ENCODE measurements at regions not wholly inside any gene's neighbourhood (a gene's known extent, or its start where the extent isn't known, plus 50 kb on each side); places are given as distances from the start of the nearest gene placed in this dataset.
A peak's percentile ranks its signal among the peaks of the same experiment; 100 is the strongest.

DNA sequence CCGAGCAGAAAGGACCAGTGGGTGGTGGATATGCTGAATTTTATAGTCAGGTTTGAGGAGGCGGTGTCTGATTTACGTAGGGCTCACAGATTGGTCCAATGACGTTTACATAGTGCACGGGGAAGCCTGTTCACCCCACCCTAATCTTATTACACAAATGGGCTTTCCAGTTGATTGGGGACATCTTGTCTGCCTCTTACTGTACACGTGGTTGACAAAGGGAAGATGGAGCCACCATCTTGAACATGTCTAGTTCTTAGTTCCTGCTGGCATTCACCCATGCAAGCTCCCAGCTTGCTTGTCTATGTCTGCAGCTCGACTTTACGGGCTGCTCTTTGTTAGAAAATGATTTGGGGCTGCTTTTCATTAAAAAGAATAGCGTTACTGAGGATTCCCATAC is 332.0 kb upstream of the SLCO3A1 start:
- DNase-seq (ENCODE audit: low read depth): no peak

DNA sequence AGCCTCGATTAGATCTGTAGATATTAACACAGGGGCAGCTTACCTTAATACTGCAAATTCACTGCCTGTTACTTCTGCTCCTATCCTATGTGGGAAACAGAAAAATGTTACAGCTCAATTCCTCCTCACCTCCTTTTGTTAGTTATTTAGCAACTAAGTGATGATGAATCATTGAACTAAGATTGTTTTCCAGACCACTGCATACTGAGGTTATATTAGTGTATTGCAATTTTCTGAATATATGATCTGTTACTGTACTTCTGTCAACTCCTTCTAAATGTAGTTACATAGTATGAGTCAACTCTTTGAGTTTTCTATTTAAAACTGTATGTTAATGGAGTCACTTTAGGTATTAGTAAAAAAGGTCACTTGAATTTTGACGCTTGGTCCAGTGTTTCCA is 331.5 kb upstream of the SLCO3A1 start:
- peak; percentile 67 for DNase-seq (ENCODE audit: low read depth)

DNA sequence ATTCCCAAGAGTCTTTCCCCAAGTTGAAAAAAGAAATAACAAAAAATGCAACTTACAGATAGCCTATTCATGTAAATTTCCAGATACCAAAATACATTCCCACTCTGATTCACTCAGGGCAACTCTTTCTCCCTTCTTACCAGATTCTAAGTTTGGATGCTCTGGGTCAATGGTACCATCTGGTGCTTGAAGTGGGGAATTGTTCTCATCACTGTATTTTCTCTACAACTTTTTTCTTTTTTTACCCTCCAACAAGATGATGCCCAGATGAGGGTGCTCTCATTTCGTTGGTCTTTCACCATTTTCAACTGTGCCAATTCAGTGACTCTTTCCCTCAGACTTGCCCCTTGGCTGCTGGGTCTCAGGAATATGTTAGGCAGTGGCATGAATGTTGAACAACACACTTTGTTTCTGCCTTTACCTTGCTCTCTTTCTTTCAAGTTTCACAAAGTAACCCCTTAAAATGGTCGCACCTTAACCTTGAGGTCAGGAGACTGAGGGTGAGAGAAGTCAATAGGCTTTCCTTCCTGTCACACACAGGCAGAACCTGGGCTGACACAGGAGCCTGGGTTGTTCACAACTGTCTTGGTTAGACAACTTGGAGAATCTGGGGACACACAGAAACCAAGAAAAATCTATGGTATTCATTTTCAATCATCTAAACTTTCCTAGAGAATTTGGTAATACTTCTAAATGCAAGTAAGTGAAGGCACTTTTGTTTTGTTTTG is 330.7 kb upstream of the SLCO3A1 start:
- peak; percentile 22 for DNase-seq (ENCODE audit: low read depth)

DNA sequence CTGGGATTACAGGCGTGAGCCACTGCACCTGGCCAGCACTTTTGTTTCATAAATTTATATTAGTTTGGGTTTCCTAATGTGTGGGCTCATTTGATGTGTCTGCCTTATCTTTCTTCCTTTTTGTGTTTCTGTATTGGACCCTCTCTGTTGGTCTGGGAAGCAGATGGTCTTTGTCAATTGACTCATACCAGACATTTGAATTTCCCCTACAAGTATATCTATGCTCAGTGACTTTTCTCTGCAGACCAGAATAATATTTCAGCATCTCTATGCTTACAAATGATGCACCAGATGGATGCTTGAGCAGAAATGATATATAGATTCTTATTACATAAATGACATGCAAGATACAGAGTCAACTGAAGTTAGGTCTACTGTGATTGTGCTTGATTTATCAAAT is 329.9 kb upstream of the SLCO3A1 start:
- no peak for DNase-seq (ENCODE audit: low read depth)

DNA sequence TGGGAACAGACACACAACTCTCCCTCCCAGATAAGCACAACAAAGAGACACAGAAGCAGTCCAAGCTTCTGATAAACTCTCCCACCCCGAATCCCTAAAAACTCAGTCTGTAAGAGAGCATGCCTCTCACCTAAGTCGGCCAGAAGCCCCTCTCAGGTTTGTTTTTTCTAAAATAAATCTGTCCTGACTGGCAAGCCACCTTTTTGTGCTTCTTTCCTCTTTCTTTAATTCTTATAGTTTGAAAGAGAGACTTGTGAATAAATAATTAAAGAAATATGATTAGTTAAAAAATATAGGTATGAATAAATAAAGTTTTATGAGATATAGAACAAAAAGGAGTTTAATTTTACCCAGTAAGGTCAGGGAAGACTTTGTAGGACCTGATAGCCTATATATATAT is 329.0 kb upstream of the SLCO3A1 start:
- no peak for DNase-seq (ENCODE audit: low read depth)

DNA sequence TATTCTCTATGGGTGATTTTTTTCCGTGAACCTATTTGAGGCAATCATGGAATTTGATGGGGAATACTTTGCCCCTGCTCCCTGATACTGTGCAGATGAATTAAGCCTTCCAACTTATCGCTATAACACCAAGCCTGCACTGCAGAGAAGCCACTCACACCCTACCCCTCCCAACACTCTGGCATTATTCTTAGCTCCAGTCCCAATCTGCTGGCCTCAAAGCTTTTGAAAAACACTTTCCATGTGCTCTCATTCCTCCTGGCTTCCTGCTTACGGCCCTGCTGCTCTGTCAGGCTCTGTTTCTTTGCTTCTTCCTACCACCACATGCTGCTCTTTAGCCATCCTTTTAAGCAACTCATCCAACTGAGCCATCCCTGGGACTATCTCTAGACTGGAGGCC is 327.8 kb upstream of the SLCO3A1 start:
- DNase-seq (ENCODE audit: low read depth): no peak

DNA sequence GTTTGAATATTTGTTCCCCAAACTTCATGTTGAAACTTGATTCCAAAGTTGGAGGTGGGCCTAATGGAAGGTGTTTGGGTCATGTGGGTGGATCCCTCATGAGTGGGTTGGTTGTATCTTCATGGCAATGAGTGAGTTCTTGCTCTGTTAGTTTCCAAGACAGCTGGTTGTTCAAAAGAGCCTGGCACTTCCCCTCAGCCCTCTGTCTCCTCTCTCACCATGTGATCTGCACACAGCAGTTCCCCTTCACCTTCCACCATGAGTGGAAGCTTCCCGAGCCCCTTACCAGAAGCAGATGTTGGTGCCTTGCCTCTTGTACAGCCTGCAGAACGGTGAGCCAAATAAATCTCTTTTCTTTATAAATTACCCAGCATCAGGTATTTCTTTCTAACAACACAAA is 327.1 kb upstream of the SLCO3A1 start:
- DNase-seq (ENCODE audit: low read depth): no peak

DNA sequence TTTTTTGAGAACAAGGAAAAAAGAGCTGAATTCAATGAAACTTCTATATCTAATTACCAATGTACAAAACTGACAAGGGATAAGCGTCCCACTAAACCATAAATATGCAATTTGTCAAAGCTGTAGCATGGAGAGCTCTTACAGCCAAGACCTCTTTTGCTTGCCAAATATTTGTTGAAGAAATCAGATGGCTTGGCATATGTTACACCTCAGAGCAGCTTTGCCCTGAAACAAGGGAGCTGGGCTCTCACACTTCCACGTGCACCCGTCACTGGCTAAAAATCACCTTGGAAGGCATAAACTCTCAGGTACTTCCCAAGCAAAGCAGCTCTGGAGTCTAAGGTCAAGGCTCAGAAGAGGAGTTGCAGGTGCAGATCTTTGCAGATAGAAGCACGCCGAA is 324.7 kb upstream of the SLCO3A1 start:
- no peak for DNase-seq (ENCODE audit: low read depth)

DNA sequence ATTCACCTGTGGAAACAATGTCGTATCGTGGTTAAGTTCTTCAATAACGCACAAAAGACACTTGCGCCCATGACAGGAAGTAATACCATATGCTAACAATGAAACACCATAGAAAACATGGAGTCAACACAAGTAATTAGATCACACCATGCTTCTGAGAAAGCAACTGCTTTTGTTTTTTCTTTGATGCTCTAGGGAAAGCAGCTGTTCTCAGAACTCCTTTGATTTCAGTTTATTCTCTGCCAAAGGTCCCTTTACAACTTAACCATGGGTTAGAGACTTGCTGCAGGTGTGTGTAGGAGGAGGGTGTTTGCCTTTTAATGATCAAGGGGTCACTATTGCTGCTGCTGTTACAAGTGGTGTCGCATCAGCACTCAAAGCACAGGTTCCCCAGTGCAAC is 324.0 kb upstream of the SLCO3A1 start:
- no peak for DNase-seq (ENCODE audit: low read depth)

DNA sequence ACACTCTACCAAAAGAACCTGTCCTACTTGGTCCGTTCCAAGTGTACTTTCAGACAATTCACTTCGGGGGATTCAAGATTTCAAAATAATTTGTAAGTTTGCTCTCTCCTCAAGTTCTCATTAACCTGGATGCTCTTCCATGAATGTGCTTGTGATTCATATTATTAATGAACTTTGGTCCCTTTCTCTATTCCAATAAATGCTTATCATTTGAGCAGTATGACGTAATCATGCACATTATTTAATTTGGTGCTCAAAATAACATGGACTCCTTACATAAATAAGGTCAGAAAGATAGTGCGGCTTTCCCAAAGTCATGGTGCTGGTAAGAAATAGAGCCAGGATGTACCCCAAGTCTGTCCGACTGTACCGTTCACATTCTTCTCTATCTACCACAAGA is 323.2 kb upstream of the SLCO3A1 start:
- no peak for DNase-seq (ENCODE audit: low read depth)

DNA sequence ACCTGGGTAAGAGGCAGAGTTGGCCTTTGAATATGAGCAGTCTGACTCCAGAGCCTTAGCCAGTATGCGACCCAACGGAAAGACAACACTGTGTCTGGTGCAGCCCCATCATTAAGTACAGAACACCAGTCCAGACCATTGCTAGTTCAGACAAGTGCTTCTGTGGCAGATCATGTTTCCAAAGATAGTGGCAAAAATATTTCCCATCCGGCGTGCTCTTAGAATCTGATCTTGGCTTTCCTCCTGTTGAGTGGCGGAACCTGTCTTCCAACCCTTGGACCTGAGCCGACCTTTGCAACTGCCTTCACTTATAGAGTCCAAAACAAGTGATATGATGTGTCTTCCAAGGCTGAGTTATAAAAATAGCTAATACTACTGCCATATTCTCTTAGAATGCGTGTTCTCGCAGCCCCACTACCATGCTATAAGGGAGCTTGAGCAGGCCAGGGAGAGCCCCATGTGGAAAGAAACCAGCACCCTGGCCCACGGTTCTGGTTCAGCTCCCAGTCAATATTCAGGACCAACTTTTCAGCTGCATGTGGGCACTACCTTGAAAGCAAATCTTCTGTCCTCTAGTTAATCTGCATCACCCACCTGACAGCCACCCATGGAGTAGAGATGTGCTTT is 322.4 kb upstream of the SLCO3A1 start:
- DNase-seq (ENCODE audit: low read depth): no peak

DNA sequence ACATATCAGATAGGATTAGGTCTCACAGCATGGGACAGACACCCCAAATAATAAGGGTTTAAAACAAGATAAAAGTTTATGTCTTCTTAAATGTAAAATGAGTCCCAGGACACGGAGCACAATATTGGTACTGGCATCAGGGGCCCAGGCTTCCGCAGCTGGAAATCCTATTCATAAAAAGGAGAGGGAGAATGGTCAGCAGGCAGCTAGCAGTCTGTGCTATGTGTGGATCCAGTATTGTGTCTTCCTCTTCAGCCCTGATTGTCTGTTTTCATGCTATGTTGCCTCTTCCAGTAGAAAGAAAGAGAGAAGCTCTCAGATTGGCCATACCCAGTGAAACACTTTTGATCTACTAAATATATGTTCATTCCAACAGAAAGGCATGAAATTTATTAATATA is 319.3 kb upstream of the SLCO3A1 start:
- DNase-seq (ENCODE audit: low read depth): no peak

DNA sequence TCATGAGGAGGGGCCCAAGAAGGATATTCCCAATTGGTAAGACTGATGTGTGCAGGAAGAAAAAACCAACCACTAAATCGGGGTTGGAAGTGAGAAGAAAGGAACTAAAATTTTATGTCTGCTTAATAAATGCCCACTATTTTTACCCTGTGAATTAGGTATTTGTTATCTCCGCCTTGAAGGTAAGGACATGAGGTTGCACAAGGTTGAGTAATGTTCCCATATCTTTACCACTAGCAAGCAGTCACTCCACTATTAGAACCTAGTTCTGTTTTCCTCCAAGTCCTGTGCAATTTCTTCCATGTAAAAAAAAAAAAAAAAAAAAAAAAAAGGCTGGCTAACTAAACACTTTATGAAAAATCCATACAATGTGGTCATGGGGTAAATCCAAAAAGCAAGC is 318.5 kb upstream of the SLCO3A1 start:
- DNase-seq (ENCODE audit: low read depth): no peak

DNA sequence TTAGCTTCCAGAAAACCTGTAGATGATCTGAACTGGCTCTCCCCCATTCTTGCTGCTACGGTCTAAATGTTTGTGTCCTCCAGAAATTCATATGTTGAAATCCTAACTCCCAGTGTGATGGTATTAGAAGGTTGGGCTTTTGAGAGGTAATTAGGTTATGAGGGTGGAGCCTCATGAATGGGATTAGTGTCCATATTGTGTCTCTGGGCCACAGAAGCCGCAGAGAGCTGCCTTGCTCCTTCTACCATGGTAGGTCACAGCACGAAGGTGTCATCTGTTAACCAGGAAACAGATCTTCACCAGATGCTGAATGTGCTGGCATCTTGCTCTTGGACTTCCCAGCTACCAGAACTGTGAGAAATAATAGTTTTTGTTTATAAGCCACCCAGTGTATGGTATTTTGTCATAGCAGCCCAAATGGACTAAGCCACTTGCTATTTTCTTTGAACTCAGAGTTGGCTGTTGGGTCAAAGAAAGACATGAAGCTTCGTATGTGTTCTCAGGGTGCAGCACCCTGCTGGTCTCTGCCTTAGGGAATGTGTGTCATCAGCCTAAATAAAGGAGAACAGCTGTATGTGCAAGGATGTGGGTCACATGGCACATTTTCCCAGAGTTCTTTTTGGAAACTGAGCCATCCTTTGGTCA is 317.5 kb upstream of the SLCO3A1 start:
- DNase-seq (ENCODE audit: low read depth): no peak

DNA sequence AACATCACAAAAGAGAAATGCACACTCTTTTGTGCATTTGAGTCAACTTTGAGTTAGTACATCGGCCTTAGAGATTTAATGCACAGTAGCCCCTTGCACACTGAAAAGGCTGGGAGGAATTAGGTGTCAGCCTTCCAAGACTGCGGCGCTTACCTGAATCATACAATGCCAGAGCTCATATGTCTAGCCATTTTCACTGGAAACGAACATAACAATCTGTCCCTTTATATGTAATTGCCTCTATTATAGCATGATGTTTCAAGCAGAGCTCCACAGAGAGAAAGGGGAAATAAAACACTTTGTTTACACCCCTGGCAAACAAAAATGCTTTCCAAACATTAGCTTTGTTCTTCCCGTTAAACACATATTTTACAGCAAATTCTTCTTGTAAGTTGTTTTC is 315.7 kb upstream of the SLCO3A1 start:
- DNase-seq (ENCODE audit: low read depth): no peak

DNA sequence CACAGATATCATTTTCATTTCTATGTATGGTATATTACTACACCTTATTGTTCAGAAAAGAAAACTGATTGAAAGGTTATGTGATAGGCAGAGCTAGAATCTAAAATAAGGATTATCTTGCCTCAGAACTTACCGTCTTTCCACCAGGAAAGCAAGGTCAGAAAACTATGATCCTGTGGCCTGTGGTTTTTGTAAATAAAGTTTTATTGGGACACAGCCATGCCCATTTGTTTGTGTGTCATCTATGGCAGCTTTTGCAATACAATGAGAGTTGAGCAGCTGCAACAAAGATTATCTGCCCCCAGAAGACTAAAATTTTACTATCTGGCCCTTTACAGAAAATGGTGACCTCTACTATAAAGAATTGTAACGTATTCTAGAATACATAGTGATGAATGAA is 314.7 kb upstream of the SLCO3A1 start:
- no peak for DNase-seq (ENCODE audit: low read depth)

DNA sequence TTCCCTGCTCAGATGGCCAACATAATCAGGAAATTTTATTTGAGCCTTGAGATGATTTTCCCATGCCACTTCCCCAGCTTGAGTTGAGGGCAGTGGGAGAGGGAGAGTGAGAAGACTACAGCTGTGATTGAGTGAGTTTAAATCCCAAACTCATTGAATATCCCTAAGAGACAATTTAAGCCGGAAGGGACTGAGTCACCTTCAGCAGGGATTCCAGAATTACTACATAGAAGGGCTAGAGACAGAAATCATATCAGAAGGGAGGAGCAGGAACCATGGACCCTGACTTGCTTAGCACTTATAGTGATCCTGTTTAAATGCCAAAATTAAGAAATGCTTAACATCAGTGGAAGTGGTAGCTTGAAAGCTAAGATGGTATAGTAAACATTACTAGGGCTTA is 312.2 kb upstream of the SLCO3A1 start:
- no peak for DNase-seq (ENCODE audit: low read depth)

DNA sequence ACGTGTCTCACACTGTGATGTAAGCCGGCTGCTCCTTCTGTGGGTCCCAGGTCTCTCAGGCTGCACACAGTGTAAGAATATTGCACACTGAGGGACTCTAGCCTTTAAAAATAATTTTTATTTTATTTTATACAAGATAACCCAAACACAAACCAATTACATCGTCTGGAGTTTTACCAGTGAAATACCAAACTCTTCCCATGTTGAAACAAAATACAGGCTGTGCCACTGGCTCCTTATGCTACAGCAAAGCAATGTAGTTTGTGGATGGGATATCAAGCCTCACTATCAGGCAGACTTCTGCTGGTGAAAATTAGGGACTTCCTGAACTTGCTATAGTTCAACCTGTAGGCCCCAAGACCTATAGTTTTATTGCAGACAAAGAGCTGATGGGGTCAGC is 311.3 kb upstream of the SLCO3A1 start:
- DNase-seq (ENCODE audit: low read depth): no peak

DNA sequence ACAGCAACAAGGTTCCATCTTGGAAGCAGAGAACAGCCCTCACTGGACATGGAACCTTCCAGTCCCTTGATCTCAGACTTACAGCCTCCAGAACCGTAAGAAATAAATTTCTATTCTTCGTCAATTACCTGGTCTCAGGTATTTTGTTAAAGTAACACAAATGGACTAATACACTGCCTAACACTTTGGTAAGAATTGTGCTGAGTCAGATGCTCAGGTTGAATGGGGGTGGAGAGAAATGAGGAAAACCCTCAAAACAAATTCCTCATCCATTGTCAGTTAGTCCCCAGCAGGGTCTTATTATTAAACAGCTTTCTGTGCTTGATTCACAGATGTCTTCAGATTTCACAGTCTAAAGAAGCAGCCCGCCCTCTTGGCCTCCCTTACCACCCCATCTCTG is 306.2 kb upstream of the SLCO3A1 start:
- DNase-seq (ENCODE audit: low read depth): no peak

DNA sequence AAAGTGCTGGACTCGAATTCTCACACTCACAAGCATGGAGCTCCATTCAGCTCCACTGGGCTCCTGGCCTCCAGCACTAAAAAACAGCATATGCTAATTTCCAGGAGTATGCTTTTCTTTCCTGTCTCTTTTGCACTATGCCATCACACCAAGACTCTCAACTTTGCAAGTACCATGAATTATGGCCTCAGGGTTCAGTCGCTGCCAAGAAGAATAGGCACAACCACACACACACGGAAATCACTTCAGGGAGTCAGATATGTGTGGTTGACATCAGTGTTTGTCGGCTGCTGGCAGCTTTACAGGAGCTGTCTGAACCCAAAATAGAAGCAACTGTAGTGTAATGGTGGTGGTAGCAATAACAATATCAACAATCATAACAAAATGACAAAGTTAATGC is 305.0 kb upstream of the SLCO3A1 start:
- no peak for DNase-seq (ENCODE audit: low read depth)

DNA sequence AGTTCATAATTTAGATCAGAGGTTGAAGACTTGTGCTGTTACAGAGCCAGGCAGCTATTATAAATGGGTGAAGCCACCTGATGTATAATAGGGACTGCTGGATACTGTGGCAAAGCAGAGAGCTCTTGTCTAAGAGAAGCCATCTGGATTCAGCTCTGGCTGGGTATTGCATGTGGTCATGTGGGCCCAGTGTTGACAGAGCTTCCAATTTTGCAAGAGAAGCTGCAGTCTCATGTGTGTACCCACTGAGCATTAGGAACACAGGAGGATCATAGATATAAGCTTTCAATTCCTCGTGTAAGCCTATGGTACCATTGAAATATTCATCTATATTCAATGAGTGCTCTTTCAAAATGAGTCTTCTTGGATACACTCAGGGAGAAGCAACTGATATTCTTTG is 303.9 kb upstream of the SLCO3A1 start:
- DNase-seq (ENCODE audit: low read depth): no peak

DNA sequence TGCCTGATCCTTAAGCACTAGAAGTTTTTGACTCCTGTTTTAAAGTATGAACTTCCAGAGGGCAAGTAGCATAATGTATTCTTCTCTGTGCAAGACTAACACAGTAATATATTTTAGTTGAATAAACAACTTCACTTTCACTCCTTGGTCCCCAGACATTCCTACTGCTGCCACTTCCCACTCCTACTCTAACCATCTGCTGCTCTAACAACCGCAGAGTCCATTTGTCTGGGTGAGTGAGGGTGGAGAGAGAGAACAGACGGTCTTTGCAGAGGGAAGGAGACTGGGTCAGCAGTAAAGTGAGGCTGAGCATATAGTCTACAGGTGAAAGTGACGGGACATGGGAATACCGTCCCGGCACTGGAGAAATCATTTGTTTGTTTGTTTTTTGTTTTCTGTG is 301.0 kb upstream of the SLCO3A1 start:
- DNase-seq (ENCODE audit: low read depth): no peak

DNA sequence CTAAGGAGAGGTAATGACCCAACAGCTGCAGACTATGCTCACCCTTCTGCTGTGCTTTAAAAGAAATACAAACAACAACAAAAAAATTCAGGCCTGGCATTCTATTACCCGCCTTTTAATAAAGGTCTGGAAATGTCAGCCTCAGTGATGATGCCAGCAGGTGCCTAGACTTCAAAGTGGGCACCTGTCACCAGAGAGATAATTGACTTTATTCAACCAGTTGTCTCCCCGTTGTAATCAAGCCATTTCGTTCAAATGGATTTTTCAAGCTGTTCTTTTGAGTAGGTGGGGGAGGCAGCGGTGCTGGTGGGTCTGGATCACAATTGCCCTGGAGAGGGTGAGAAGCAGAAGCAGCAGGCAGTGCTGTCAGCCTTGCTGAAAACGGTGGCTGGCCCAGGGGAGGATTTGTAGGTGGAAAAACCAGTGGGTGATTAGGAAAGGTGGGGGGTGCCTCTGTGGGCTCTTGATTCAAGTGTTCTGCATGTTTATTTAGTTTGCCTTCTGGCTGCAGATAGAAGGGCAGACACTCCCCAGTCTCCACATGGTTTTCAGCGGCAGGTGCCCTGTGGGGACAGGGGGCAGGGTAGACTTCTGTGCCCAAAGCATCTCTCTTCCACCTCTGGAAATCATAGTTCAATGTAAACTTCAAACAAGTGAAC is 300.2 kb upstream of the SLCO3A1 start:
- DNase-seq (ENCODE audit: low read depth): no peak
